CMK (cell line): ENCODE measurements at regions not wholly inside any gene's neighbourhood (a gene's known extent, or its start where the extent isn't known, plus 50 kb on each side); places are given as distances from the start of the nearest gene placed in this dataset.
A peak's percentile ranks its signal among the peaks of the same experiment; 100 is the strongest.

Source experiments
- DNase-seq: peaks from one replicate; pipeline ENCODE4 v3.0.0-alpha.2; 2010; ENCODE audit warnings: low read depth

- no peak for DNase-seq
Observed at GRCh38 chr13:105925496-105925895, 610.0 kb downstream of the EFNB2 start.

- DNase-seq: no peak
Observed at GRCh38 chr13:105921711-105922110, 613.8 kb downstream of the EFNB2 start.

GRCh38 chr13:105920370-105920769 is 615.1 kb downstream of the EFNB2 start:
- DNase-seq: no peak

GRCh38 chr13:105918842-105919741 is 616.4 kb downstream of the EFNB2 start:
- peak; percentile 21 for DNase-seq

GRCh38 chr13:105915146-105915850 is 620.2 kb downstream of the EFNB2 start:
- no peak for DNase-seq

- DNase-seq: no peak
Observed at GRCh38 chr13:105914291-105915036, 621.0 kb downstream of the EFNB2 start.

- DNase-seq: no peak
Observed at GRCh38 chr13:105908586-105908985, 626.9 kb downstream of the EFNB2 start.

GRCh38 chr13:105907319-105908019 is 628.0 kb downstream of the EFNB2 start:
- no peak for DNase-seq

- no peak for DNase-seq
Observed at GRCh38 chr13:105906746-105907145, 628.7 kb downstream of the EFNB2 start.

GRCh38 chr13:105904034-105904742 is 631.3 kb downstream of the EFNB2 start:
- DNase-seq: no peak

GRCh38 chr13:105902396-105902795 is 633.1 kb downstream of the EFNB2 start:
- no peak for DNase-seq

- no peak for DNase-seq
Observed at GRCh38 chr13:105897575-105897974, 637.9 kb downstream of the EFNB2 start.

GRCh38 chr13:105894697-105895096 is 640.8 kb downstream of the EFNB2 start:
- DNase-seq: no peak

- DNase-seq: no peak
Observed at GRCh38 chr13:105890509-105890908, 645.0 kb downstream of the EFNB2 start.

GRCh38 chr13:105878119-105878700 is 657.3 kb downstream of the EFNB2 start:
- DNase-seq: no peak

GRCh38 chr13:105874814-105875213 is 660.6 kb downstream of the EFNB2 start:
- DNase-seq: no peak

- DNase-seq: no peak
Observed at GRCh38 chr13:105871768-105872167, 663.7 kb downstream of the EFNB2 start.

GRCh38 chr13:105871326-105871725 is 664.1 kb downstream of the EFNB2 start:
- DNase-seq: no peak

GRCh38 chr13:105863300-105863920 is 672.1 kb downstream of the EFNB2 start:
- no peak for DNase-seq

- no peak for DNase-seq
Observed at GRCh38 chr13:105848494-105848893, 687.0 kb downstream of the EFNB2 start.
